ENCODE measurements at regions not wholly inside any gene's neighbourhood (a gene's known extent, or its start where the extent isn't known, plus 50 kb on each side); places are given as distances from the start of the nearest gene placed in this dataset.

- TF ChIP-seq CTCF (conservative IDR thresholded peaks at IDR 0.05) (no peak), EZH2 (IDR thresholded peaks at IDR 0.05; ENCODE audit: low read depth) (no peak)
Observed at GRCh38 chr18:68284236-68284780, 430.6 kb downstream of the TMX3 start.
